Ishikawa (cell line): ENCODE measurements at regions not wholly inside any gene's neighbourhood (a gene's known extent, or its start where the extent isn't known, plus 50 kb on each side); places are given as distances from the start of the nearest gene placed in this dataset.

ENCODE experiments used
- RAD21 ChIP-seq: IDR thresholded peaks from 2 replicates; pipeline ENCODE4 v1.6.1; 2012; ENCODE audit warnings: low read depth
- TAF1 ChIP-seq: IDR thresholded peaks from 2 replicates; pipeline ENCODE4 v1.6.1; 2012; ENCODE audit warnings: low read depth, mild to moderate bottlenecking

DNA sequence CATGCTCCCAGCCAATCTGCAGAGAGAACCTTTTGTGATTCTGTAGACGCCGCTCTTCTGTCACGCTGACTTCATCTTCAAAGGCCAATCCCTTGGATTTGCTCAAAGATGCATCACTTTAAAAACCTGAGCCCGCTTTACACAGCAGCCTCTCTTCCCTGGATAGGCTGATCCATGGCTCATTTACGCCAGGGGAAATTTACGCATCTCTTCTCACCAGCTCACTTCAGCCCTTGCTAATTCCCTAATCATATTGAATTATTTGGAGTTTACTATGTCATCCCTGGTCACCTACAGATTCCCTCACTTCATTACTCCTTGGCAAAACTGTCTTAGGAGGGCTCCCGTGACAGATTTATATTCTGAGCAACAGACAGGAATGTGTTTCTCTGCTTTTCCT, 256.2 kb downstream of the EN1 start:
- TF ChIP-seq TAF1 (no peak), RAD21 (no peak)
